ENCODE measurements at regions not wholly inside any gene's neighbourhood (a gene's known extent, or its start where the extent isn't known, plus 50 kb on each side); places are given as distances from the start of the nearest gene placed in this dataset.
"Not testable (repeated sequence)": the region's sequence is repeated elsewhere in the genome, so short reads cannot be mapped to it uniquely, and the experiment has no call there.

DNA sequence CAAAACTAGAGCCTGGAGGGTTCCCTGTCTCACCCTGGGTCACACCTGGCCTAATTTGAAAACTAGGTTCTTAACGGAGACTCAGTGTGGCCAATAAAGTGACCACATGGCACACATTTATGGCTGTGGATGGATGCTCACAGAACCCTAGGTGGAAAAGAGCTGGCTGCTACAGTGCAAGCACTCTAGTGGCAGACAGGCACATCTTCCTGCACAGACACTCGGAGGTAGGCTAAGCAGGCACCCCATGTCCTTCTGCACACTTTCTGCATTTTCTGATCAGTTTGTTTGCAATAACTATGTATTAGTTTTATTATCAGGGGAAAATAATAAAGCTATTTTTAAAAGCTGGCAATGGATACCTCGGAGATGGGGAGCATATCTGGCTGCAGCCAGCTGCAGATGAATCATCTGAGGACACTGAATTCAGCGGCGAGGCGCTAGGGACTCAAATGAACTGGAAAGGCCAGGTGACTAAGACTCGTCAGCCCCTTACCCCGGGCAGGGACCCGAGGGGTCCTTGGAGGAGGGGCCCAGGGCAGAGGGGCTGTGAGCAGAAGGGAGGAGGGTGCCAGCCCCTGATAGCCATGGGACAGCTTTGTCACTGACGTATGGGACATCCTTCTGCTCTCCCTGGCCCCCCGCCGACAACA lies 96.2 kb downstream of the OLFM1 start:
- Histone ChIP-seq H3K4me1 (ENCODE audit: control insufficient read depth, insufficient read depth, low read length) (no peaks in the 10 kb centered on the region), H3K9me3 (ENCODE audit: control insufficient read depth, insufficient read depth, low read length) (no peaks in the 10 kb centered on the region), H3K27me3 (ENCODE audit: control insufficient read depth, insufficient read depth, low read length) (no peaks in the 10 kb centered on the region), H3K4me3 (ENCODE audit: low read depth, low read length) (no peak overlapping the region), H3K27ac (ENCODE audit: low read depth, low read length) (no peak overlapping the region), H3K36me3 (ENCODE audit: control insufficient read depth, insufficient read depth, low read length) (no peaks in the 10 kb centered on the region), H3K9ac (ENCODE audit: low read depth, low read length) (no peak overlapping the region)

DNA sequence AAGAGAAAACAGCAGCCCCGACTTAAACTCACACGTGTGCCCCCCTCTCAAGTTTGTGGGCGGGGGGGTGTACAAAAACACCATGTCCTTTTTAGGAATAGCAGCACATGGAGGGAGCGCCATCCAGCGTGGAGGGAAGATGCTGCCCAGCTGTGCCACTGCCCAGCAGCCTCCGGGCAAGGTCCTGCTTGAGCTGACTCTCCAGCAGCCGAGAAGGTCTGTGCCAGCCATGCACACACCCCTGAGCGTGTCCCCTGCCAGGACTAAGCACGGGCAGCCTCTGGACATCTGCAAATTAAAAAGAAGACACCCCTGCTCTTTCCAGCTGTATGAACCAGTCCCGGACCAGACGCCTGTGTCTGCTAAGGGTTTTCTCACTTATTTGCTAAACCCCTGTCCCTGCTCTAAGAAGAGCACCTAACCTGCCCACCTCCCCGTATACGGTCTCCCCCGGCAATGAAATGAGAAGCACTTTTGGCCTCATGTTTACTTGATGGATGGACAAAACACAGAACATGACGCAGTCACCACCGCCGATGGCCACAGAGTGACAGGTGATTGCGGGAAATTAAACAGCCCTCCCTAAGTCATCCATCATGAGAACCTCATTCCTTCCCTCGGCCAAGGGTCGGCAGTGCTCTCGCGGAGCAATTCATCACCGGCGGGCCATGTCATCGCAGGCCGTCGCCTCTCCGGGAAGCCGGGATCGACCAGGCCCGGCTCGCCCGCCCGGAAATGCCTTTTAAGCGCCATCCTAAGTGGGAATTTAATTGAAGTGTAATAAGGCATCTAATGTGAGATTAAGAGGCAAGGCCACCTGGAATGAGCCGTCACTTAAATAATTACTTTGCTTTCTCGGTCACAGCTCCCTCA lies 96.9 kb downstream of the OLFM1 start:
- Histone ChIP-seq H3K9ac (ENCODE audit: low read depth, low read length) (no peak overlapping the region), H3K9me3 (ENCODE audit: control insufficient read depth, insufficient read depth, low read length) (no peaks in the 10 kb centered on the region), H3K36me3 (ENCODE audit: control insufficient read depth, insufficient read depth, low read length) (no peaks in the 10 kb centered on the region), H3K27ac (ENCODE audit: low read depth, low read length) (no peak overlapping the region), H3K4me1 (ENCODE audit: control insufficient read depth, insufficient read depth, low read length) (no peaks in the 10 kb centered on the region), H3K4me3 (ENCODE audit: low read depth, low read length) (no peak overlapping the region), H3K27me3 (ENCODE audit: control insufficient read depth, insufficient read depth, low read length) (no peaks in the 10 kb centered on the region)

DNA sequence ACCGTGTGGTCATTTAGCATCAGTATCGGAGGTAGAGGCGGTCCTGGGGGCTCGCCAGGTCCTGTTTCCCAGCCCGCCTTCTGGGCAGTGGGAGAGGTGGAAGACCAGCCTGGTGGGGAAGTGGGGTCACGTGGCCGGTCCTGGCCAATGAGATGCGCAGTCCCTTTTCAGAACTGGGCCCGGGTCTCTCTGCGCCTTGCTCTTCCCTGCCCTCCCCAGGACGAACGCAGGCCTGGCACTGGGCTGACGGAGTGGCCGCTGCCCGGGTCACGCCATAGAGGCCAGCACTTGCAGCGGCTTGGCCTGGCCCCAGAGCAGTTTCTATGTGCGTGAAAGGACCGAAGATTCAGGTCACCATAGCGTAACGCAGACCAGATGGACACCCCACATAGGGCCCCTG lies 97.6 kb downstream of the OLFM1 start:
- H3K4me1 ChIP-seq (ENCODE audit: control insufficient read depth, insufficient read depth, low read length): no peaks in the 10 kb centered on the region
- no peak overlapping the region for H3K27ac ChIP-seq (ENCODE audit: low read depth, low read length)
- no peaks in the 10 kb centered on the region for H3K27me3 ChIP-seq (ENCODE audit: control insufficient read depth, insufficient read depth, low read length)
- no peak overlapping the region for H3K4me3 ChIP-seq (ENCODE audit: low read depth, low read length)
- H3K9me3 ChIP-seq (ENCODE audit: control insufficient read depth, insufficient read depth, low read length): no peaks in the 10 kb centered on the region
- no peaks in the 10 kb centered on the region for H3K36me3 ChIP-seq (ENCODE audit: control insufficient read depth, insufficient read depth, low read length)
- H3K9ac ChIP-seq (ENCODE audit: low read depth, low read length): no peak overlapping the region

DNA sequence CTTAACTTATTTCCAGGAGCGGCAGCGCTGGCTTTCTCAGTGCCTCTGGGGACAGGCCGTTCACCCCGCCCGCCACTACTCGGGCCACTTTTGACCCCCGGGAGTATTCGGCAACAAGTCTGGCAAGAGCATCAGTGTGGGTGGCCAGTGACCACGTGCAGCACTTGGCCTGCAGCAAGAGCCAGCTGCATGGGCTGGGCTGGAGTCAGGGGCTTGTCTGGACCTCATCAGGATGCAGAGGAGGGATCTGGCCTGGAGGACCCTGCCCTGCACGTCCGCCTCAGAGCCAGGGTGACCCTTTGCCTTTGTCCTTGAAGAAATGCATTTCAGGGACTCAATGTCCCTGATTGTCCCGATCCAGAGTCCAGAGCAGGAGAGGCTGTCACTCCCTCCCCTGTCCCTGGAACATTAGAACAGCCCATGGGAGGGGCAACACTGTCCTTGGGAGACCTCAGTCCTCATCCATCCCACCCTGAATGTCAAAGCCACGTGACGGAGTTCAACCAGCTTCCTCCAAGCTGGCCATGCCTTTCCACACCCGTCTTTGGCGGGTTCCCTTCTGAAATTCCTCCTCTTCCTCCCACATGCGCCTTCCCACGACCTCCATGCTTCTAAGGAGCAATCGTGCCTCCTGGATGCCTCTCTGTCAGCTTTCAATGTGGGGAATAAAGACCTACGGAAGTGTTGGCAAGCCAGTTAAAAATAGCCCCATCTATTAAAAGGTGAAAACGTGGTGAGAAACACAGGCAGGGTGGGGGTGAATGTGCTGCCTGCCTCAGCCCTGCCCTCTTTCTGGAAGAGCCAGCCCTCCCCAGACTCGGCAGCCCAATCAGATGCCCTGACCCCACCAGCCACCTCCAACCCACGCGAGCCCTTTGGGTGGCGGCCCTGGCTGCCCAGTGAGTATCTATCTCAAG lies 99.0 kb downstream of the OLFM1 start:
- no peak overlapping the region for H3K4me3 ChIP-seq (ENCODE audit: low read depth, low read length)
- H3K27me3 ChIP-seq (ENCODE audit: control insufficient read depth, insufficient read depth, low read length): no peaks in the 10 kb centered on the region
- H3K27ac ChIP-seq (ENCODE audit: low read depth, low read length): no peak overlapping the region
- H3K4me1 ChIP-seq (ENCODE audit: control insufficient read depth, insufficient read depth, low read length): no peaks in the 10 kb centered on the region
- H3K36me3 ChIP-seq (ENCODE audit: control insufficient read depth, insufficient read depth, low read length): no peaks in the 10 kb centered on the region
- H3K9me3 ChIP-seq (ENCODE audit: control insufficient read depth, insufficient read depth, low read length): no peaks in the 10 kb centered on the region
- no peak overlapping the region for H3K9ac ChIP-seq (ENCODE audit: low read depth, low read length)

DNA sequence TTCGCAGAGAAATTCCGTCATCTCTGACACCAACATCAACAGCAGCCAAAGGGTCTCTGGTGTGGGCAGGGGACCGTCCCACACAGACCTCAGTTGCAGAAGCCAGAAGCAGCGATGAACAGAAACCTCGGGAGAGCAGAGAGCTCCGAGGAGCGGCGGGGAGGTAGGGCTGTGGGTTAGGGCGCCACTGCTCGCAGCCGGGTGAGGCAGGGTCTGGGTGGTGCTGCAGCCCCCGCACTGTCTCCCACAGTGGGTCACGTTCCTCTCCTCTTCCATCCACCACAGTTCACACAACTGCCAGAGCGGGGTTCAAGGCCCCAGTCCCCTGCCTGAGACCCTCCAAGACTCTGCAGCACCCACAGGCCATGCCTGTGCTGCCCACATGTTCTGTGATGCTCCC lies 99.9 kb downstream of the OLFM1 start:
- Histone ChIP-seq H3K36me3 (ENCODE audit: control insufficient read depth, insufficient read depth, low read length) (no peaks in the 10 kb centered on the region), H3K27ac (ENCODE audit: low read depth, low read length) (no peak overlapping the region), H3K27me3 (ENCODE audit: control insufficient read depth, insufficient read depth, low read length) (no peaks in the 10 kb centered on the region), H3K9ac (ENCODE audit: low read depth, low read length) (no peak overlapping the region), H3K4me3 (ENCODE audit: low read depth, low read length) (no peak overlapping the region), H3K9me3 (ENCODE audit: control insufficient read depth, insufficient read depth, low read length) (no peaks in the 10 kb centered on the region), H3K4me1 (ENCODE audit: control insufficient read depth, insufficient read depth, low read length) (no peaks in the 10 kb centered on the region)

DNA sequence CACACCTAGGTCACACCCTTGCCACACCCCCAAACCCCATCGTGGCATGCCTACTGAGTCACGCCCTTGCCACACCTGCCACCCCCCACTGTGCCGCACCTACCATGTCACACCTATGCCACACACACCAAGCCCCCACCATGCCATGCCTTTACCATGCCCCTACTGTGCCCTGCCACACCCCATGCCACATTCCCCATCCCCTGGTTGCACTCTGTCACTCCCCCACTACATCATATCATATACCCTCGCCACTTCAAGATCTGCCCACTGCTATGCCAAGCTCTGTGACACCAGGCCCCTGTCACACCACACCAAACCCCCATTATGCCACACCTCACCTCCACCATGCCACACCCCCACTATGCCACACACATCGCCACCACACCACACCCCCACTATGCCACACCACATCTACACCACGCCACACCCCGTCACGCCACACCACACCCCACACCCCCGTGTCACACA lies 101.2 kb downstream of the OLFM1 start:
- Histone ChIP-seq H3K4me3 (ENCODE audit: low read depth, low read length) (no peak overlapping the region), H3K36me3 (ENCODE audit: control insufficient read depth, insufficient read depth, low read length) (no peaks in the 10 kb centered on the region)

GRCh38 chr9:135189497-135189896 lies 102.0 kb downstream of the OLFM1 start:
- Histone ChIP-seq H3K9ac (ENCODE audit: low read depth, low read length) (no peak overlapping the region), H3K4me3 (ENCODE audit: low read depth, low read length) (no peak overlapping the region), H3K27me3 (ENCODE audit: control insufficient read depth, insufficient read depth, low read length) (no peaks in the 10 kb centered on the region), H3K9me3 (ENCODE audit: control insufficient read depth, insufficient read depth, low read length) (no peaks in the 10 kb centered on the region), H3K27ac (ENCODE audit: low read depth, low read length) (no peak overlapping the region), H3K4me1 (ENCODE audit: control insufficient read depth, insufficient read depth, low read length) (no peaks in the 10 kb centered on the region), H3K36me3 (ENCODE audit: control insufficient read depth, insufficient read depth, low read length) (no peaks in the 10 kb centered on the region)

More for the DNA sequence above, 101.2 kb downstream of the OLFM1 start:
- no peaks in the 10 kb centered on the region for H3K27me3 ChIP-seq (ENCODE audit: control insufficient read depth, insufficient read depth, low read length)
- H3K27ac ChIP-seq (ENCODE audit: low read depth, low read length): no peak overlapping the region
- H3K9me3 ChIP-seq (ENCODE audit: control insufficient read depth, insufficient read depth, low read length): no peaks in the 10 kb centered on the region
- H3K9ac ChIP-seq (ENCODE audit: low read depth, low read length): no peak overlapping the region
- no peaks in the 10 kb centered on the region for H3K4me1 ChIP-seq (ENCODE audit: control insufficient read depth, insufficient read depth, low read length)

DNA sequence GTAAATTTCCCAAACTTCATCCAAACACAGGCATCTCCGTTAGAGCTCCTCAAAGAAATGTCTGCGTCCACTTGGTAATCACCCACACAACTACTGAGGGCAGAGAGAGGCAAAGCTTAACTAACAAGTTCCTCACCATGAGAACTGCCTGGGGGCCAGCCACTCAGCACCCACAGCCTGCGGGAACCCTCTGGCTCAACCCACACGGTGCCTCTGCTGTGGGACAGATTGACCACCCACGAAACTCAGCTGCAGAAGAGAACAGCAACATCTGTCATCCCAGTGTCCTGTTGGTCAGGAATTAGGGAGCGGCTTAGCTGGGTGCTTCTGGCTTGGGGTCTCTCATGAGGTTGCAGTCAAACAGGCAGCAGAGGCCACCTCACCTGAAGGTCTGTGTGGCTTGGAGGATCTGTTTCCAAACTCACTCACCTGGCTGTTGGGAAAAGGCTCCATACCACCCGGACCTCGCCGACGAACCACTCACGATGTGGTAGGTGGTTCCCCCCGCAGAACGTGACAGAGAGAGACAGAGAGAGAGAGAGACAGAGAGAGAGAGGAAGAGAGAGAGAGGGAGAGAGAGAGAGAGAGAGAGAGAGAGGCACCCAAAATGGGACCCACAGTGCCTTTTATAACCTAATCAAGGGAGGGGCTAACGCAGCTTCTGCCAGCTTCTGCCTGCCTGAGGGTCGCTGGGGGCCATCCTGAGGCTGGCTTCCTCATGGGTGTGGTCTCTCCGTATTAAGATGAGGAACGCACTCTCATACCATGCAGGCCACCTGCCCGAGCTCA lies 103.5 kb downstream of the OLFM1 start:
- no peak overlapping the region for H3K27ac ChIP-seq (ENCODE audit: low read depth, low read length)
- no peaks in the 10 kb centered on the region for H3K9me3 ChIP-seq (ENCODE audit: control insufficient read depth, insufficient read depth, low read length)
- no peaks in the 10 kb centered on the region for H3K27me3 ChIP-seq (ENCODE audit: control insufficient read depth, insufficient read depth, low read length)
- H3K4me1 ChIP-seq (ENCODE audit: control insufficient read depth, insufficient read depth, low read length): no peaks in the 10 kb centered on the region
- H3K9ac ChIP-seq (ENCODE audit: low read depth, low read length): no peak overlapping the region
- no peak overlapping the region for H3K4me3 ChIP-seq (ENCODE audit: low read depth, low read length)
- H3K36me3 ChIP-seq (ENCODE audit: control insufficient read depth, insufficient read depth, low read length): no peaks in the 10 kb centered on the region

DNA sequence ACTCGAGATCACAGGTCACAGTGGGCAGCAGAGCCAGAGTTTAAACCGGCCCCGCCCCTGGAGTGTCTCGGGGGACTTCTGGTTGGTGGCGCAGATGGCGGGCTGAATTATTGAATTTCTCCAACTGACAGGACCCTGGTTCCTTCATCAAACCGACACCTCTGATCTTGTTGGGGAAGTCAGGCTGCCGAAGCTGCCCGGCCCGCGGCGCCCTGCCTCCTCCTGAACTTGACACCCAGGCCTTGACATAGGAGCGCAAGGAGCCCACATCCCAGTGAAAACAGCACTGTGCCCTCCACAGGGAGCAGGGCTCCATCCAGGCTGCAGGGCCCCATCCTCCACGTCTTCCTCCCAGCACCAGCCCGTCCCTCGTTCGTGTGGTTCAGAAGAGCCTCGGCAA lies 105.2 kb downstream of the OLFM1 start:
- H3K9ac ChIP-seq (ENCODE audit: low read depth, low read length): no peak overlapping the region
- H3K36me3 ChIP-seq (ENCODE audit: control insufficient read depth, insufficient read depth, low read length): no peaks in the 10 kb centered on the region
- H3K4me1 ChIP-seq (ENCODE audit: control insufficient read depth, insufficient read depth, low read length): no peaks in the 10 kb centered on the region
- H3K9me3 ChIP-seq (ENCODE audit: control insufficient read depth, insufficient read depth, low read length): no peaks in the 10 kb centered on the region
- no peaks in the 10 kb centered on the region for H3K27me3 ChIP-seq (ENCODE audit: control insufficient read depth, insufficient read depth, low read length)
- no peak overlapping the region for H3K27ac ChIP-seq (ENCODE audit: low read depth, low read length)
- H3K4me3 ChIP-seq (ENCODE audit: low read depth, low read length): no peak overlapping the region

- H3K9me3 ChIP-seq (ENCODE audit: control insufficient read depth, insufficient read depth, low read length); H3K27me3 ChIP-seq (ENCODE audit: control insufficient read depth, insufficient read depth, low read length); H3K36me3 ChIP-seq (ENCODE audit: control insufficient read depth, insufficient read depth, low read length): not testable (repeated sequence)
Observed at GRCh38 chr9:135195975-135196374, 108.5 kb downstream of the OLFM1 start.

More at GRCh38 chr9:135195975-135196374, 108.5 kb downstream of the OLFM1 start:
- not testable (repeated sequence) for H3K9ac ChIP-seq (ENCODE audit: low read depth, low read length); H3K4me3 ChIP-seq (ENCODE audit: low read depth, low read length); H3K27ac ChIP-seq (ENCODE audit: low read depth, low read length)
- H3K4me1 ChIP-seq (ENCODE audit: control insufficient read depth, insufficient read depth, low read length): peaks cover 16% of the 10 kb centered on the region

Measured in HUES48 (cell line).